ENCODE measurements at regions not wholly inside any gene's neighbourhood (a gene's known extent, or its start where the extent isn't known, plus 50 kb on each side); places are given as distances from the start of the nearest gene placed in this dataset.

DNA sequence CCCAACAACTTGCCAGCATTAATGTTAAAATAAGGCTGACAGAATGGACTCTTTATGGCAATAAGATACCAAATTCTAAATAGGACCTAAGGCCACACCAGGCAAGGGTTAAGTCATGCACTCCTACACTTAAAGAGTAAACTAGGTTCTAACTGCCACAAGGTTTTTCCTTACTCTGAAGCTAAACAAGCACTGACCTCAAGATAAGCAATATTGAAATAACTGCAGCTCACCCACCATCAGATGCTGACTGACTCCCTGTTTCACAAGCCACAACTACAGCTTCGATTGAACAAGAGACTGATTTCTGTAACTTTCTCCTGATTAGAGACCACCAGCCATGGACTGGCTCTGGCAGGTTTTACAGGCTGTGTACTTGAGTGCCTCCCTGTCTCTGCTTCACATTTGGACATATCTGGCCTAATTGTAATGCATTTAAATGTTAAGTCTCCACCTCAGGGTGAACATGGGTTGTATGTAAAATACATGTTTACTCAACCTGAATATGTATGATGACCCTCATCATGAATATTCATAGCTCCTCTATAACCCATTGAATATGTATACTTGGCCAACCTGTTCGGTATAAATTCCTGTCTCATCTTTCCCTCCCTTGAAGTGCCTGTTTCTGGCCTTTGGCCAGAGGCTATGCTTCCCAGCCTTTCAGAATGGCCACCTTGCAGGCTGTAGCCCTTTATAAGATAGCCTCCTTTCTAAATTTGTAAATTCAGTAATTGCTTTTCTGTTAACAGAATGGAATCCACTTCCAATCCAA lies 70.5 kb upstream of the DAAM1 start:
- H3K4me3 ChIP-seq (ENCODE audit: low read depth, low read length) = no peak overlapping the region
- H3K27ac ChIP-seq (ENCODE audit: low read depth, low read length) = no peak overlapping the region
- H3K9ac ChIP-seq (ENCODE audit: low read length) = no peak overlapping the region

DNA sequence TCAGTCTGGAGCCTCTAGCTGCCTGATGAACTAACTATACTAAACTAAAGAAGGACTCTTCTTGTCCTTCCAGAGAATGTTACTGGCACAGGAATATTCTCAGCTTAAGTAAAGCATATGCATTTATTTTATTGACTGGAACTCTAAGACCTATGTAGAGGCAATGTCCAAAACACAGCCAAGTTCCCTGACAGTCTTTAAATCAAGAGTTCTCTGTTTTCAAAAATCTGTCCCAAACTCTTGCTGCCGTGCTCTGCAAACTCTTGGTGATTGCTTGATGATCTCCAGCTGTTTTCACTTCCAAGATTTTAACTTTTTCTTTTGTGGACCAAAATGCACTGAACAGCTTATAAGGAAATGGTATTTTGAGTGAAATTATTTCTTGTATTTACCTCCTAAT lies 67.5 kb upstream of the DAAM1 start:
- Histone ChIP-seq H3K9ac (ENCODE audit: low read length) (no peak overlapping the region), H3K9me3 (ENCODE audit: control insufficient read depth, insufficient read depth, low read depth, low read length) (no peaks in the 10 kb centered on the region), H3K4me1 (ENCODE audit: control insufficient read depth, insufficient read depth, low read length) (no peaks in the 10 kb centered on the region), H3K27ac (ENCODE audit: low read depth, low read length) (no peak overlapping the region), H3K27me3 (ENCODE audit: control insufficient read depth, insufficient read depth, low read length) (no peaks in the 10 kb centered on the region), H3K36me3 (ENCODE audit: control insufficient read depth, insufficient read depth, low read length) (no peaks in the 10 kb centered on the region), H3K4me3 (ENCODE audit: low read depth, low read length) (no peak overlapping the region)

More for the DNA sequence above, 70.5 kb upstream of the DAAM1 start:
- H3K36me3 ChIP-seq (ENCODE audit: control insufficient read depth, insufficient read depth, low read length) = no peaks in the 10 kb centered on the region
- no peaks in the 10 kb centered on the region for H3K27me3 ChIP-seq (ENCODE audit: control insufficient read depth, insufficient read depth, low read length)
- H3K4me1 ChIP-seq (ENCODE audit: control insufficient read depth, insufficient read depth, low read length) = no peaks in the 10 kb centered on the region
- H3K9me3 ChIP-seq (ENCODE audit: control insufficient read depth, insufficient read depth, low read depth, low read length) = no peaks in the 10 kb centered on the region

DNA sequence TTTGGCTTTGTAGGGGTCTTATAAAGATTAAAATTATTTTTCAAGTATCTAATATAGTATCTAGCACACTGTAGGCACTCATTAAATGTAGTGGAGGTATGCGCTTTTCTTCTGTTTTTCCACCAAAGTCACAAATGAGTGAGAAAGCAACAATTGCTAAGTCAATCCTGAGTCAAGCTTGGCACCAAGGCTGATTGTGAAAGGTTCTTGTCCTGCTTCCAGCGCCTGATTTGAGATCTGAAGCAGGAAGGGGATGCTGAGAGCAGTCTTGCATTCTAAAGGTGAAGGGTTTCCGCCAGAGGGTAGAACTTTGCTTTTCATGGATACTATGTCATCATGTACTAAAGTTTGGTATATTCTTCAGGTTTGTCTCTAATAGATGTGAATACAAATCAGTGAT lies 64.9 kb upstream of the DAAM1 start:
- Histone ChIP-seq H3K27me3 (ENCODE audit: control insufficient read depth, insufficient read depth, low read length) (no peaks in the 10 kb centered on the region), H3K27ac (ENCODE audit: low read depth, low read length) (no peak overlapping the region), H3K4me3 (ENCODE audit: low read depth, low read length) (no peak overlapping the region), H3K36me3 (ENCODE audit: control insufficient read depth, insufficient read depth, low read length) (no peaks in the 10 kb centered on the region), H3K9me3 (ENCODE audit: control insufficient read depth, insufficient read depth, low read depth, low read length) (no peaks in the 10 kb centered on the region), H3K4me1 (ENCODE audit: control insufficient read depth, insufficient read depth, low read length) (no peaks in the 10 kb centered on the region), H3K9ac (ENCODE audit: low read length) (no peak overlapping the region)

DNA sequence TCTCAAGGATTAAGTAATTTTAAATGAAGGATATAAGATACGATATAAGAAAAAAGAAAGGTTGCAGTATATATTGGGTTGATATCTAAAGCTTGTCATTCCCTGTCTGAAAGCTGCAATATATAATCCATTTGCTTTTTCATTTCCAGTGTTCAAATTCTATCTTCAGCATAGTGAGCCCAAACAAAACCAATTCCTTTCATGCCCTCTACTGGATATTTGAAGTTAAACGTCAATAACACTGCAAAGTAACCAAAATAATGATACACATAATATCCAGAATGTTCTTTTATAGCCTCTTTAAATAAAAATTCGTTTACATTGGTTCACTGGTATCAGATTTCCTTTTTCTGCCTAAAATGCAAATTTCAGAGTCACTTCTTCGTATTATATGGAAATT lies 64.5 kb upstream of the DAAM1 start:
- Histone ChIP-seq H3K9ac (ENCODE audit: low read length) (no peak overlapping the region), H3K4me1 (ENCODE audit: control insufficient read depth, insufficient read depth, low read length) (no peaks in the 10 kb centered on the region), H3K9me3 (ENCODE audit: control insufficient read depth, insufficient read depth, low read depth, low read length) (no peaks in the 10 kb centered on the region), H3K4me3 (ENCODE audit: low read depth, low read length) (no peak overlapping the region), H3K36me3 (ENCODE audit: control insufficient read depth, insufficient read depth, low read length) (no peaks in the 10 kb centered on the region), H3K27ac (ENCODE audit: low read depth, low read length) (no peak overlapping the region), H3K27me3 (ENCODE audit: control insufficient read depth, insufficient read depth, low read length) (no peaks in the 10 kb centered on the region)

DNA sequence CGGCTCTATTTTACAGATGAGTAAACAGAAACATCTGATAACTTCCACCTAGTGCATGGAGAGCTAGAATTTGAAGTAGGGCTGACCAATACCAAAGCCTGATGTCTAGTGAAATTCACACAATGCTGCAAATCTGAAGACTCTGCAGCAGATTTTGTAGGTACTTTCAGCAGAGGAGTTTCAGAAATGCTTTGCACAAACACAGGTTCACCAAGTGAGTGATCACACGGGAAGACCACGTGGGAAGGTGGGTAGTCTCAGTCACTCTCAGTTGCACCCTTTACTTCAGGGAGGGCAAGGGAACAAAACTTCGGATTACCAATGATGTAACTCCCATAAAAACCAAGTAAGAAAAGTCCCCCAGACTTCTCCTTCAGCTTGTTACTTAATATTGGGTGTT lies 63.3 kb upstream of the DAAM1 start:
- Histone ChIP-seq H3K4me3 (ENCODE audit: low read depth, low read length) (no peak overlapping the region), H3K27me3 (ENCODE audit: control insufficient read depth, insufficient read depth, low read length) (no peaks in the 10 kb centered on the region), H3K36me3 (ENCODE audit: control insufficient read depth, insufficient read depth, low read length) (no peaks in the 10 kb centered on the region), H3K9ac (ENCODE audit: low read length) (no peak overlapping the region), H3K27ac (ENCODE audit: low read depth, low read length) (no peak overlapping the region), H3K4me1 (ENCODE audit: control insufficient read depth, insufficient read depth, low read length) (no peaks in the 10 kb centered on the region), H3K9me3 (ENCODE audit: control insufficient read depth, insufficient read depth, low read depth, low read length) (no peaks in the 10 kb centered on the region)

DNA sequence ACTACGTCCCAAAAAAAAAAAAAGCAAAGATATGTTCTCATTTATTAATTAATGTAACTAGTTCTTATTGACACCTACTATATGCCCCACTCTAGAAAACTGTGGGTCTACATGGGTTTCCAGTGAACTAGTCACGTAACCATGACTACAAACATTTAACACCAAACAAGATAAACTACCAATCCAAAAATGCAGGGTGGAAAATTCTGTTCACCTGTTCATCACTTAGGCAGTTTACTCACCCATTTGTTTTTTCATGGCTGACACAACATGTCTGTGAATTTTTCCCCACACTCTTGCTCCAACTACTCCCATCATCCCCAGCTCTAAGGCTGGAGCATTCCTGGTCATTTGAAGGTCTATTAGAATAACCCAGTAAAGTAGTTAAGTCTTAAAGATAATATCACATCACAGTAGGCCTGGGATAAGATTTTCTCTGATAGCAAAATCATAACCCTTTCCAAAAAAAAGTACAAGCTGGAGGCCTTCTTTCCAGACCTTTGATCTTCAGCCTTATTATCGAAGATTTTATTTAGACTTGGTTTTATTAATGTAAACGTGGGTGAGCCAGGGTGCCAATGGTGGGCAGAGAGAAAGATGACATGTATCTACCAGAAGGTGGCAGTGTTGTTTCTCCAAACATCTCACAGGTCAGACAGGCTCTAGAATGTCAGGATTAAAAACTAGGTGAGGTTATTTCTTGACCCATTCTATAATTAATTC lies 61.6 kb upstream of the DAAM1 start:
- Histone ChIP-seq H3K27me3 (ENCODE audit: control insufficient read depth, insufficient read depth, low read length) (no peaks in the 10 kb centered on the region), H3K9me3 (ENCODE audit: control insufficient read depth, insufficient read depth, low read depth, low read length) (no peaks in the 10 kb centered on the region), H3K4me1 (ENCODE audit: control insufficient read depth, insufficient read depth, low read length) (no peaks in the 10 kb centered on the region), H3K9ac (ENCODE audit: low read length) (no peak overlapping the region), H3K4me3 (ENCODE audit: low read depth, low read length) (no peak overlapping the region), H3K36me3 (ENCODE audit: control insufficient read depth, insufficient read depth, low read length) (no peaks in the 10 kb centered on the region), H3K27ac (ENCODE audit: low read depth, low read length) (no peak overlapping the region)

DNA sequence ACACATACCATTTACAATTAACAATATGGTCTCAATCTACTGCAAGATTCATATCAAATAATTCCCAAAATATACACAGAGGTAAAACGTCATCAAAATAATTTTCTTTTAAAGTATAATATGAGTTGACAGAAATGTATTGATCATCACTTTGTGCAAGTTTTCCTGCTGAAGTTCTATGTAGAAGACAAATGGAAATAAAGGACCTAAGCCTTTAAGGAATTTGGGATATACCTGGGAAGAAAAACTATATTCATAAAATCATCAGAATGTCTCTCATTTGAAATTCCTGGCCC lies 61.1 kb upstream of the DAAM1 start:
- no peak overlapping the region for H3K4me3 ChIP-seq (ENCODE audit: low read depth, low read length)
- H3K36me3 ChIP-seq (ENCODE audit: control insufficient read depth, insufficient read depth, low read length) = no peaks in the 10 kb centered on the region
- H3K27ac ChIP-seq (ENCODE audit: low read depth, low read length) = no peak overlapping the region
- no peak overlapping the region for H3K9ac ChIP-seq (ENCODE audit: low read length)
- H3K27me3 ChIP-seq (ENCODE audit: control insufficient read depth, insufficient read depth, low read length) = no peaks in the 10 kb centered on the region
- no peaks in the 10 kb centered on the region for H3K4me1 ChIP-seq (ENCODE audit: control insufficient read depth, insufficient read depth, low read length)
- no peaks in the 10 kb centered on the region for H3K9me3 ChIP-seq (ENCODE audit: control insufficient read depth, insufficient read depth, low read depth, low read length)

DNA sequence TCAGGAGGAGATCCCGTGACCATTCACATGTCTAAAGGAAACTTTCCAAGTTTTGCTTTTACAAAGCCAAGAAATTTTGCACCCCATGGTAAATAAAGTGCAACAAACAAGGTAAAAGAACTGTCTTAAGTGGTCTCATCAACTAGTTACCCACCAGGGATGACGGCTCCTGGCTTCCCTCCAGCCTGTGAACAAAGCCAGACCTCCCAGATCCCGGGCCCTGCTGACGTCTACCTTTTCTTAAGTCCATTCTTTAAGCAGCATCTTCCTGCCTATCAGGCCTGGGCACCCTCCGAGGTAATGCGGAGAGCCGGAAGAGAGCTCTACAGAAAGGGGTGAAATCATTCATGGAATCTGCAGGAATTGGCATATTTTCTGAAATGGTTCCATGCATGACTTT lies 58.0 kb upstream of the DAAM1 start:
- no peak overlapping the region for H3K27ac ChIP-seq (ENCODE audit: low read depth, low read length)
- H3K4me1 ChIP-seq (ENCODE audit: control insufficient read depth, insufficient read depth, low read length) = no peaks in the 10 kb centered on the region; the same call in 1 of the 2 replicates
- no peaks in the 10 kb centered on the region for H3K9me3 ChIP-seq (ENCODE audit: control insufficient read depth, insufficient read depth, low read depth, low read length)
- no peaks in the 10 kb centered on the region for H3K36me3 ChIP-seq (ENCODE audit: control insufficient read depth, insufficient read depth, low read length)
- H3K27me3 ChIP-seq (ENCODE audit: control insufficient read depth, insufficient read depth, low read length) = no peaks in the 10 kb centered on the region
- no peak overlapping the region for H3K9ac ChIP-seq (ENCODE audit: low read length)
- no peak overlapping the region for H3K4me3 ChIP-seq (ENCODE audit: low read depth, low read length)

DNA sequence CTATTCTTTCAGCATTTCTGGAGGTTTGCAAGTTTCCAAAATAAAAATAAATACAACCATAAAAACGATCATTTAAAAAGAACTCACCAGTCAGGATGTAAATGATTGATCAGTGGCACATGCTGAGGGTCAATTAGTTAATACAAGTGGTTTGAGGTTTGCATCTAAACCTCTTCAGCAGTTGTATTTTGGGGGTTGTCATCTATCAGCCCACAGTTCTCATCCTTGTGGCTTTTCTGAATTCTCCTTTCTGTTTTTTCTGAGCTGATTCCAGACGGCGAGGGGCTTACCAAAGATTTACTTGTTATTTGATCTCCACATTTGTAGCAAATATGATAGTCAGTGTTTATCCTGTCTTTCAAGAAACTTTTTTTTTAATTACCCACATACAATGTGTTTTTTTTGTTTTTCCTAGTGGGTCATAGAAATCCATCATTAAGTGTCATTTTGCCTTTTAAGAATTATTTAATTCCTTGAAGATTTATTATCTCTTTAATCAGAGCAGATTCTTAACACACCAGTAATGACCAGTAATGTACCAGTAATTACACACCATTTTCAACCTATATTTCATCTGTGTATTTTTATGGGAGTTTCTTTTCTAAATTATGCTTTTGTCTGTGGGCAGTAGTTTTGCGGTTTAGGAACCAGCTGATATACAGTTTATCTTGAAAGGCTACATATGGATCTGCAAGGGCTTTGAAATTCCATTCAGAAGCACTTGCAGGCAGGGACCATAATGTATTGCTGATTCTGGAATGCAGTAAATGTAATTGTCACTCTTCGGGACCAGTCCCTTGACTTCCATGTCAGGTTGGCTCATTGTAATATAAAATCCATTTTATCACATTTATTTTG lies 56.3 kb upstream of the DAAM1 start:
- H3K4me1 ChIP-seq (ENCODE audit: control insufficient read depth, insufficient read depth, low read length) = no peaks in the 10 kb centered on the region; the same call in 1 of the 2 replicates
- H3K9ac ChIP-seq (ENCODE audit: low read length) = no peak overlapping the region
- H3K27ac ChIP-seq (ENCODE audit: low read depth, low read length) = no peak overlapping the region
- no peaks in the 10 kb centered on the region for H3K27me3 ChIP-seq (ENCODE audit: control insufficient read depth, insufficient read depth, low read length)
- no peaks in the 10 kb centered on the region for H3K9me3 ChIP-seq (ENCODE audit: control insufficient read depth, insufficient read depth, low read depth, low read length)
- H3K4me3 ChIP-seq (ENCODE audit: low read depth, low read length) = no peak overlapping the region
- no peaks in the 10 kb centered on the region for H3K36me3 ChIP-seq (ENCODE audit: control insufficient read depth, insufficient read depth, low read length)

DNA sequence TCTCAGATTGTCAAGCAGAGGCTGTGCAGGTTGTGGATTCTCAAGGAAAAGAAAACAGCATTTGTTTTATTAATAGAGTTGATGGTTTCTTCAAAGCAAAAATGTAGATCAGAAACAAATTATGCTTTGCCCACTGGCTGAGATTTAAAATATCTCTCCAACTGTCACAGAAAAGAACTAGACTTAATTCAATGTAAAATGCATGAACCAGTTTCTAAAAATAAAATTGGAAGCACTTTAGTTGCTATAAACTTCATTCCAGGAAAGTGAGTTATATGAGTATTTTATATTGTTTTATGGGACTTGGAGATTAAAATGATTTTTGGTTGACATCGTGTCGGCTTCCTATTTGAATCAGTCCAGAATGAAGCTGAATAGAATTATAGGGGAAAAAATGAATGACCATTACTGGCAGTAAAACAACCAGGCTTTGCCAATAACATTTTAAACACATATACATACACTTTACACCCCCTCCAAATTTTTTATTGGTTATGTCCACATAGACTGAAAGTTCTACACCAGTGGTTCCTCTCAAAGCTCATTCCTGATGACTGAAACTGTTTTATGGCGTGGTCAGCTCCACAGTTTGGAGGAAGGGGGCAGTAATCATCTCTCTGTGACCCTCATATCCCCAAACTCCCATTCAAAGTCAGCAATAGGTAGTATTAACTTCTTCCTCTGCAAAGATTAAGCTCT lies 55.5 kb upstream of the DAAM1 start:
- Histone ChIP-seq H3K9me3 (ENCODE audit: control insufficient read depth, insufficient read depth, low read depth, low read length) (no peaks in the 10 kb centered on the region), H3K27me3 (ENCODE audit: control insufficient read depth, insufficient read depth, low read length) (no peaks in the 10 kb centered on the region), H3K27ac (ENCODE audit: low read depth, low read length) (no peak overlapping the region), H3K4me3 (ENCODE audit: low read depth, low read length) (no peak overlapping the region), H3K36me3 (ENCODE audit: control insufficient read depth, insufficient read depth, low read length) (no peaks in the 10 kb centered on the region), H3K4me1 (ENCODE audit: control insufficient read depth, insufficient read depth, low read length) (no peaks in the 10 kb centered on the region; the same call in 1 of the 2 replicates), H3K9ac (ENCODE audit: low read length) (no peak overlapping the region)
